GM12865 (cell line): ENCODE measurements at regions not wholly inside any gene's neighbourhood (a gene's known extent, or its start where the extent isn't known, plus 50 kb on each side); places are given as distances from the start of the nearest gene placed in this dataset.

Experiments used
- DNase-seq: peaks from one replicate; pipeline ENCODE4 v3.0.0; 2010; ENCODE audit warnings: low read depth
- H3K4me3 ChIP-seq: 2 replicates; pipeline ENCODE4 v1.5.1; 2011; ENCODE audit warnings: mild to moderate bottlenecking, low read depth, low read length, control low read depth
- TF ChIP-seq, protein P1 (sequence below): IDR thresholded peaks from 2 replicates; pipeline ENCODE4 v1.5.1; 2011; ENCODE audit warnings: low read length, control low read depth, low read depth, inconsistent platforms; ENCODE audit not compliant: insufficient read depth; ENCODE audit errors: missing control alignments

DNA sequence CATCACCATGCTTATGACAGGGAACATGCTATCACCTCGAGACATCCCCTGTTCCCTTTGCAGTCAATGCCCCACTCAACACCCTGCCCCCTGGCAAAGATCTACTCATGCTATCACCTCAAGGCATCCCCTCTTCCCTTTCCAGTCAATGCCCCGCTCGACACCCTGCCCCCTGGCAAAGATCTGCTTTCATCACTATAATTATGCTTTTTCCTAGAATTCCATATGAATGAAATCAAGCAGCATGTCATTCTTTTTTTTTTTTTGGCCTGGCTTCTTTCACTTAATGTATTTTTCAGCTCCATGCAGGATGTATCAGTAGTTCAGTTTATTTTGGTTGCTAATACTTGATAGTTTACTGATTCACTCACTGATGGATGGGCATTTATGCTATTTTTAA, 554.9 kb downstream of the CDH26 start:
- TF ChIP-seq, protein P1, sequence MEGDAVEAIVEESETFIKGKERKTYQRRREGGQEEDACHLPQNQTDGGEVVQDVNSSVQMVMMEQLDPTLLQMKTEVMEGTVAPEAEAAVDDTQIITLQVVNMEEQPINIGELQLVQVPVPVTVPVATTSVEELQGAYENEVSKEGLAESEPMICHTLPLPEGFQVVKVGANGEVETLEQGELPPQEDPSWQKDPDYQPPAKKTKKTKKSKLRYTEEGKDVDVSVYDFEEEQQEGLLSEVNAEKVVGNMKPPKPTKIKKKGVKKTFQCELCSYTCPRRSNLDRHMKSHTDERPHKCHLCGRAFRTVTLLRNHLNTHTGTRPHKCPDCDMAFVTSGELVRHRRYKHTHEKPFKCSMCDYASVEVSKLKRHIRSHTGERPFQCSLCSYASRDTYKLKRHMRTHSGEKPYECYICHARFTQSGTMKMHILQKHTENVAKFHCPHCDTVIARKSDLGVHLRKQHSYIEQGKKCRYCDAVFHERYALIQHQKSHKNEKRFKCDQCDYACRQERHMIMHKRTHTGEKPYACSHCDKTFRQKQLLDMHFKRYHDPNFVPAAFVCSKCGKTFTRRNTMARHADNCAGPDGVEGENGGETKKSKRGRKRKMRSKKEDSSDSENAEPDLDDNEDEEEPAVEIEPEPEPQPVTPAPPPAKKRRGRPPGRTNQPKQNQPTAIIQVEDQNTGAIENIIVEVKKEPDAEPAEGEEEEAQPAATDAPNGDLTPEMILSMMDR, result no peak
- H3K4me3 ChIP-seq, result no peak overlapping the region
- no peak for DNase-seq

DNA sequence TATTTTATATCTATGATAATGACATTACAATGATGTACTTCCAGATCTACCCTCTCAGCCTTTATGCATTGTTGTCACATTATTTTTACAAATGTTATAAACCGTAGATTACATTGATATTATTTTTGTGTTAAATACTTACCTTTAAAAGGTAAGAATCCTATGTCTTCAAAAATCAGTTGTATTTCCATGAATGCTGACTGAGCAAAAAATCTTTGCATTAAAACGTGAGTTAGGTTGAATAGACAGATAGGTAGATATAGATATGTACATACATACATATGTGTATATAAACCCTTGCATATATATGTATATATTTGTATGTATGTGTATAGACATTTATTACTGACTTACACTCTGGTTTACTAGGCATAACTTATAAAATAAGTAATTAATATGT, 558.2 kb downstream of the CDH26 start:
- TF ChIP-seq, protein P1, result no peak
- no peak for DNase-seq
- no peak overlapping the region for H3K4me3 ChIP-seq

DNA sequence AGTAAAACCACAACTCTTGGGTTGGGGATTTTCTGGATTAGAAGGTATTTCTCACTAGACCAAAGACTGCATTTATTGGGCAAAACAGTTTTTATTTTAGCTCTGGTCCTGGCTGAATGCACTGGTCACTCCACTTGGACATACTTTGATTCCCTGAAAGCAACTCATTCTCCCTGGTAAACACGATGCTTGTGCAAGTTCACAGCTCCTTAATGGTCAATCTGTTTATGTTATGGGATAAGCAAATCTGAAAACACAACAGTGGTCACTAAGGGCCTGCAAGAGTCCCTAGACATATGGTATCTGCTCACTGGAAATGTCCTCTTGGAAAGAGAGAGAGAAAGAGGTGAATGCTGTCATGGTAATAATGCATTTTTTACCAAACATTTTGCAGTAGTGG, 559.8 kb downstream of the CDH26 start:
- TF ChIP-seq, protein P1, result no peak
- no peak overlapping the region for H3K4me3 ChIP-seq
- no peak for DNase-seq

DNA sequence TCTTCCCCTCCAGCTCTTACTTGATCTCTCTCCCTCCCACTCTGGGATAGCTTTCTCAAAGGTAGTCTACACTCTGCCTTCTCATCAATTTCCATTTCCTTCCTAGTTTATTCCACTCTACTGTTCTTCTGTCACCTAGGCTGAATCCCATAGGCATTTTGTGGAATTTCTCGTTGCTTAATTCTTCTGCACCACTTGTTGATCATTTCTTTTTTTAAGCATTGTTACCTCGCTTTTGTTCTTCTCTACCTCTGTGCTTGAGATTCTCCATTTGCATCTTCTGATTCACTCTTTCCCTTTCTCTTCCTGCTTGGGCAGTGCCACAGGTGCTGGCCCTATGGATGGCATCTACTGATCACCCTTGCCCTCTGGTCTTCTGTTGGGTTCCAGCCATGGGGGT, 567.2 kb downstream of the CDH26 start:
- no peak for DNase-seq
- TF ChIP-seq, protein P1, result no peak
- H3K4me3 ChIP-seq, result no peak overlapping the region

DNA sequence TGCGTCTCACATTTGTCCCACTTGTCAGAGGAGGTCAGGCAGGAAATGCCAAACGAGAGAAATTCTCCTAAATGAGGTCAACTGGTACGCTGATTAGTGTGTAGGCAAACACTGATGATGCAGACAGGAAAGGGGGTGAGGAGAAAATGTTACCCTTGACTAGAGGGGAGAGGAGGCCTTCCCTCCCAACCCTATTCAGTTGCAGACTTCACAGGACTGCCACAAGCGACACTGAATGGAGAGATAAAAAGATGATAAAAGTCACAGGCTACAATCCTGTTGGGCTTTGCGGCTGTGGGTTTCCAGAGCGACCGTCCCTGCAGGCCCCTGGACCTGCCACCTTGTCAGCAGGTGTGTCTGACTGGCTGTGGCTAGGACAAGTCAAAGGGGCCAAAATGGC, 569.4 kb downstream of the CDH26 start:
- no peak for DNase-seq
- TF ChIP-seq, protein P1, result no peak
- H3K4me3 ChIP-seq, result no peak overlapping the region

DNA sequence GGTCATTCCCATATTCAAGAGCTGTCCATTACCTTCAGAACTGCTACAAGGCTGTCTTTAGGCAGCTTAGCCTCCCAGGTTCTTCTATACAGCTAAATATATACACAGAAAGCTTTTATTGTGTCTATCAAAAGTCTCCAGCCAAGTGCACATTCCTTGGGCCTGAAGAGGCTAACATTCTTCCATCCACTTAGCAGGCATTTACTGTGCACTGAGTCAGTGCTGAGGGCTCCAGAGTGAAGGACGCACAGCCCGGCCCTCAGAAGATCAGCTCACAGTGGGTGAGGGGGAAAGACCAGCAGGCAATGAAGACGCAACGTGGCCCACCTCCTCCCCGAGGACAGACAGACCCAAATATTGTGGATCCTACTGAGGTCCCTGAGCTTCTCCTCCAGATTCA, 569.9 kb downstream of the CDH26 start:
- TF ChIP-seq, protein P1, result no peak
- no peak for DNase-seq
- H3K4me3 ChIP-seq, result no peak overlapping the region

DNA sequence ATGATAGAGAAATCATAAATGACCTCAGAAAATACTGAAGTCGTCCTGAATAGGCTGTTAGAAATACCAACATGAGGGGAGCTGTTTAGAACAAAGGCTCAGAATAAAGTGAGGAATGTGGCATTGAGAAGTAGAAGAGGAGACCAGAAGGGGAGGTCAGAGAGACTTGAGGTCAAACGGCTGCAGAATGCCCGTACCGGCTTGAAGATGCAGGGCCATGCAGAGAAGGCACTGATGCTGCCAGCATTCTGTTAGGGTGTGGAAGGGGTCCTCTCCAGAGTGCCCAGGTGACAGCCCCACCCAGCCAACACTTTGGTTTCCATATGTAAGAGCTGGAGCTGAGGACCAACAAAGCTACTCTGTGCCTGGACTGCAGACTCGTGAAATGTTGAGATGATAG, 570.9 kb downstream of the CDH26 start:
- TF ChIP-seq, protein P1, result no peak
- DNase-seq, result no peak
- no peak overlapping the region for H3K4me3 ChIP-seq
